Retinal pigment epithelial cell (primary cell): ENCODE measurements at regions not wholly inside any gene's neighbourhood (a gene's known extent, or its start where the extent isn't known, plus 50 kb on each side); places are given as distances from the start of the nearest gene placed in this dataset.

Experiments
- DNase-seq: peaks from one replicate; pipeline ENCODE4 v3.0.0-alpha.2; 2010; ENCODE audit warnings: low read depth
- H3K4me3 ChIP-seq: 2 replicates; pipeline ENCODE4 v1.5.1; 2011; ENCODE audit warnings: mild to moderate bottlenecking, low read length, control low read depth, moderate library complexity
- TF ChIP-seq, protein P1 (sequence below): conservative IDR thresholded peaks from 2 replicates; pipeline ENCODE4 v1.5.1; 2011; ENCODE audit warnings: low read depth, low read length, control low read depth, inconsistent platforms

DNA sequence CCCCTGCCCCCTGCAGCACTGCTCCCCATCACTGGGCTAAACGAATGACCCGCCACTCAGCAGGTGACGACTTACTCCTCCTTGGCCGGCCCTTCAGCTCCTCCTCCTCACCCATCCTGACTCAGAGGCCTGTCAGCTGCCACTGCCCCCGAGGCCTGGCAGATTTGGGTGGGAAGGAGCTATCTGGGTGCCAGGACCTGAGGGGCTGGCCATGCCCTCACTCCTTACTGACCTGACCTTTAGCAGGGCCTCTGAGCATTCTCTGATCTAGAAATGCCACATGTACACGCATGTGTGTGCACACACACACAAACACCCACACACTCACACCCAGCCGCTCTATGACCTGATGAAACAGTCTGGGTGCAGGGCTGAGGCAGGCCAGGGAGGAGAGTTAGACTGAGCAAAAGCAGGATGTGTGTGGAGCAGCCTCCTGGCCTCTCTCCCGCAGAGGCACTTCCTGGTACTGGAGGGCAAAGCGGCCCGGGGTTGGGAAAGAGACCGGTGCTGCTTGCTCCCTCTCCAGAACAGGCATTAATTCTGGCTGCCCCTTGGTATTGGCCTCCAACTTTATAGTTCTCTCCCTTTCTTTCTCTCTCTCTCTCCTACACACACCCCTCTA, 68.0 kb downstream of the ZFP36L2 start:
- DNase-seq: no peak
- TF ChIP-seq, protein P1, sequence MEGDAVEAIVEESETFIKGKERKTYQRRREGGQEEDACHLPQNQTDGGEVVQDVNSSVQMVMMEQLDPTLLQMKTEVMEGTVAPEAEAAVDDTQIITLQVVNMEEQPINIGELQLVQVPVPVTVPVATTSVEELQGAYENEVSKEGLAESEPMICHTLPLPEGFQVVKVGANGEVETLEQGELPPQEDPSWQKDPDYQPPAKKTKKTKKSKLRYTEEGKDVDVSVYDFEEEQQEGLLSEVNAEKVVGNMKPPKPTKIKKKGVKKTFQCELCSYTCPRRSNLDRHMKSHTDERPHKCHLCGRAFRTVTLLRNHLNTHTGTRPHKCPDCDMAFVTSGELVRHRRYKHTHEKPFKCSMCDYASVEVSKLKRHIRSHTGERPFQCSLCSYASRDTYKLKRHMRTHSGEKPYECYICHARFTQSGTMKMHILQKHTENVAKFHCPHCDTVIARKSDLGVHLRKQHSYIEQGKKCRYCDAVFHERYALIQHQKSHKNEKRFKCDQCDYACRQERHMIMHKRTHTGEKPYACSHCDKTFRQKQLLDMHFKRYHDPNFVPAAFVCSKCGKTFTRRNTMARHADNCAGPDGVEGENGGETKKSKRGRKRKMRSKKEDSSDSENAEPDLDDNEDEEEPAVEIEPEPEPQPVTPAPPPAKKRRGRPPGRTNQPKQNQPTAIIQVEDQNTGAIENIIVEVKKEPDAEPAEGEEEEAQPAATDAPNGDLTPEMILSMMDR: no peak
- H3K4me3 ChIP-seq: no peak overlapping the region

DNA sequence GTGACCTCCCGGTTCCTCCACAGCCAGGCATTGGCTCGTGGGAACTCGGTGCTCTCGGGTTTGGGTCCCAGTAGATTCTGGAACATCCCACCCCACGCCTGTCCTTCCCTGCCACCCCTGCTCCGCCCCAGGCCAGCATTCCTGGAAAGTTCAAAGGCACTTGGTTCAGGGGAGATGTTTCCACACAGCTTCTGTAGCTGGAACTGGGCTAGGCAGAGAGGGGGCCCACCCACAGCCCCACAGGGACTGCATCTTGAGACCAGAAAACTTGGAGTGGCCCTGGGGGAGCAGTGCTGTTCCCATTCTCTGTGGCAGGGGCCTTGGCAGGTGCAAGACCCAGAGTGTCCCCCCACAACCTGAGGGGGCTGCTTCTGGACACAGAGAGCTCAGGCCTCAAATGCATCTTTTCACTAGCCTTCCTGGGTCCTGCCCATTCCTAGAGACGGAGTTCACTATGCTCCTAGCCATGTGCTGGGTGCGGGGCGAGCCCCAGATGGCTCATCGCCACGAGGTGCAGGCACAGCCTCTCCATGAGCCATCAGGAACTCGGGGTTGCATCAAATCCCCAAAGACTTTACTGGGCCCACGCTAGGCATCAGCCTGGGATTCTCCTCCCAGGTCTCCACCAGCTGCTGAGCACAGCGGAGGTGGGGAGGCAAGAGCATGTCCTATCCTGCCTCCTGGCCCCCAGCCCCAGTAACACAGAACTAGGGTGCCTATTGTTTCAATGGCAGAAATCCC, 68.7 kb downstream of the ZFP36L2 start:
- DNase-seq: no peak
- H3K4me3 ChIP-seq: no peak overlapping the region
- TF ChIP-seq, protein P1: no peak

GRCh38 chr2:43155851-43156411, 70.5 kb downstream of the ZFP36L2 start:
- H3K4me3 ChIP-seq: no peak overlapping the region
- no peak for DNase-seq
- TF ChIP-seq, protein P1: no peak

- no peak overlapping the region for H3K4me3 ChIP-seq
- no peak for DNase-seq
- TF ChIP-seq, protein P1: no peak
Observed at GRCh38 chr2:43154685-43155084, 71.7 kb downstream of the ZFP36L2 start.

GRCh38 chr2:43152741-43153647, 73.4 kb downstream of the ZFP36L2 start:
- DNase-seq: no peak
- H3K4me3 ChIP-seq: no peak overlapping the region
- TF ChIP-seq, protein P1: no peak

- no peak overlapping the region for H3K4me3 ChIP-seq
- DNase-seq: no peak
- TF ChIP-seq, protein P1: no peak
Observed at GRCh38 chr2:43152186-43152585, 74.2 kb downstream of the ZFP36L2 start.
